SK-N-MC (cell line): ENCODE measurements at regions not wholly inside any gene's neighbourhood (a gene's known extent, or its start where the extent isn't known, plus 50 kb on each side); places are given as distances from the start of the nearest gene placed in this dataset.

Experiments
- EZH2 ChIP-seq: fragments of 200-600 bp; sonication (generic); IDR thresholded peaks from one replicate; pipeline ENCODE4 v1.6.1; 2017; ENCODE audit warnings: antibody characterized with exemption
- FOXP2 ChIP-seq: optimal IDR thresholded peaks from 2 replicates; pipeline ENCODE3; 2011; ENCODE audit warnings: mild to moderate bottlenecking, moderate library complexity; ENCODE audit not compliant: insufficient read depth; ENCODE audit errors: extremely low read length, control extremely low read depth
- POLR2AphosphoS5 ChIP-seq: IDR thresholded peaks from 2 replicates; pipeline ENCODE4 v1.6.1; 2012; ENCODE audit warnings: mild to moderate bottlenecking, low read depth, low read length, borderline replicate concordance

- TF ChIP-seq EZH2 (no peak), POLR2AphosphoS5 (no peak), FOXP2 (no peak)
Observed at GRCh38 chr4:184548316-184548647, 73.9 kb upstream of the IRF2 start.
